Uterus (tissue), 3 donors: ENCODE measurements at regions not wholly inside any gene's neighbourhood (a gene's known extent, or its start where the extent isn't known, plus 50 kb on each side); places are given as distances from the start of the nearest gene placed in this dataset.
"Not testable (repeated sequence)": the region's sequence is repeated elsewhere in the genome, so short reads cannot be mapped to it uniquely, and the experiment has no call there.

ENCODE experiments used
- DNase-seq, 2 donors: peaks; one replicate each; pipeline ENCODE4 v3.0.0-alpha.2; 2019 to 2020
- H3K27ac ChIP-seq, 2 donors: fragments of 200-600 bp; sonication (generic); 1 replicate in 1 of 2; 2 replicates in 1 of 2; pipeline ENCODE4 v1.5.1; 2016 to 2018
- H3K27me3 ChIP-seq, 2 donors: fragments of 200-600 bp; sonication (generic); one replicate each; pipeline ENCODE4 v1.5.1; 2018 to 2019; ENCODE audit warnings: control low read depth in 1 of 2
- H3K36me3 ChIP-seq, 2 donors: fragments of 200-600 bp; sonication (generic); one replicate each; pipeline ENCODE4 v1.5.1; 2019; ENCODE audit warnings: control low read depth in 1 of 2
- H3K4me1 ChIP-seq, 2 donors: fragments of 200-600 bp; sonication (generic); one replicate each; pipeline ENCODE4 v1.5.1; 2018 to 2019; ENCODE audit warnings: control low read depth in 1 of 2
- H3K4me3 ChIP-seq, 2 donors: fragments of 200-600 bp; sonication (generic); 1 replicate in 1 of 2; 2 replicates in 1 of 2; pipeline ENCODE4 v1.5.1; 2018 to 2019; ENCODE audit warnings: mild to moderate bottlenecking in 1 of 2
- H3K9me3 ChIP-seq, 2 donors: fragments of 200-600 bp; sonication (generic); one replicate each; pipeline ENCODE4 v1.5.1; 2019; ENCODE audit warnings: control low read depth in 1 of 2
- POLR2A ChIP-seq, 2 donors: fragments of 450-650 bp; IDR thresholded peaks; one replicate each; pipeline ENCODE4 v1.6.1; 2016; ENCODE audit warnings: antibody characterized with exemption in 2 of 2, mild to moderate bottlenecking in 1 of 2, moderate library complexity in 1 of 2
- intact Hi-C: fragments of 100-400 bp; cut with DNase I; formaldehyde crosslinking; loops from one replicate; pipeline ENCODE4 v1.15.1; 2023; ENCODE audit warnings: low total_unique reads
- TF ChIP-seq, protein P1 (sequence below), 4 experiments: fragments of 200-600 bp in 2 of 4; fragments of 450-650 bp in 2 of 4; sonication (generic) in 2 of 4; IDR thresholded peaks; one replicate each; pipeline ENCODE4 v1.5.1; 2016 to 2019; ENCODE audit warnings: antibody characterized with exemption in 4 of 4, mild to moderate bottlenecking in 2 of 4, moderate library complexity in 1 of 4
- donor health status: DM: yes; HTN: yes; CAD: no.

- H3K4me3 ChIP-seq, result no peak overlapping the region
- no peak overlapping the region for H3K27ac ChIP-seq
- no peaks in the 10 kb centered on the region for H3K36me3 ChIP-seq
- TF ChIP-seq, protein P1, sequence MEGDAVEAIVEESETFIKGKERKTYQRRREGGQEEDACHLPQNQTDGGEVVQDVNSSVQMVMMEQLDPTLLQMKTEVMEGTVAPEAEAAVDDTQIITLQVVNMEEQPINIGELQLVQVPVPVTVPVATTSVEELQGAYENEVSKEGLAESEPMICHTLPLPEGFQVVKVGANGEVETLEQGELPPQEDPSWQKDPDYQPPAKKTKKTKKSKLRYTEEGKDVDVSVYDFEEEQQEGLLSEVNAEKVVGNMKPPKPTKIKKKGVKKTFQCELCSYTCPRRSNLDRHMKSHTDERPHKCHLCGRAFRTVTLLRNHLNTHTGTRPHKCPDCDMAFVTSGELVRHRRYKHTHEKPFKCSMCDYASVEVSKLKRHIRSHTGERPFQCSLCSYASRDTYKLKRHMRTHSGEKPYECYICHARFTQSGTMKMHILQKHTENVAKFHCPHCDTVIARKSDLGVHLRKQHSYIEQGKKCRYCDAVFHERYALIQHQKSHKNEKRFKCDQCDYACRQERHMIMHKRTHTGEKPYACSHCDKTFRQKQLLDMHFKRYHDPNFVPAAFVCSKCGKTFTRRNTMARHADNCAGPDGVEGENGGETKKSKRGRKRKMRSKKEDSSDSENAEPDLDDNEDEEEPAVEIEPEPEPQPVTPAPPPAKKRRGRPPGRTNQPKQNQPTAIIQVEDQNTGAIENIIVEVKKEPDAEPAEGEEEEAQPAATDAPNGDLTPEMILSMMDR (IDR thresholded peaks at IDR 0.05), result no peak
- TF ChIP-seq POLR2A (IDR thresholded peaks at IDR 0.05), result no peak
- no peaks in the 10 kb centered on the region for H3K27me3 ChIP-seq
- no peaks in the 10 kb centered on the region for H3K4me1 ChIP-seq
- H3K9me3 ChIP-seq, result no peaks in the 10 kb centered on the region
- no peak for DNase-seq
- intact Hi-C loops, result no loop called here
Measured at GRCh38 chr5:118397236-118397635, 591.1 kb downstream of the DTWD2 start.

- intact Hi-C loops, result no loop called here
- TF ChIP-seq POLR2A (IDR thresholded peaks at IDR 0.05), result no peak
- DNase-seq, result no peak
- no peak overlapping the region for H3K27ac ChIP-seq
- no peak overlapping the region for H3K4me3 ChIP-seq
- no peaks in the 10 kb centered on the region for H3K9me3 ChIP-seq
- no peaks in the 10 kb centered on the region for H3K27me3 ChIP-seq
- H3K4me1 ChIP-seq, result no peaks in the 10 kb centered on the region
- no peaks in the 10 kb centered on the region for H3K36me3 ChIP-seq
Measured at GRCh38 chr5:118392491-118392890, 595.9 kb downstream of the DTWD2 start.

DNA sequence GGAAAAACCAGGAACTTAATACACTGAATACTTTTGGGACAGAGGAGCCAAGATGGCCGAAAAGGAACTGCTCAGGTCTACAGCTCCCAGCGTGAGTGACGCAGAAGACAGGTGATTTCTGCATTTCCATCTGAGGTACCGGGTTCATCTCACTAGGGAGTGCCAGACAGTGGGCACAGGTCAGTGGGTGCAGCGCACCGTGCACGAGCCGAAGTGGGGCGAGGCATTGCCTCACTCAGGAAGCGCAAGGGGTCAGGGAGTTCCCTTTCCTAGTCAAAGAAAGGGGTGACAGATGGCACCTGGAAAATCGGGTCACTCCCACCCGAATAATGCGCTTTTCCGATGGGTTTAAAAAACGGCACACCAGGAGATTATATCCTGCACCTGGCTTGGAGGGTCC, 605.4 kb downstream of the DTWD2 start:
- H3K36me3 ChIP-seq, H3K27ac ChIP-seq, H3K4me1 ChIP-seq, H3K4me3 ChIP-seq, DNase-seq, intact Hi-C loops, H3K9me3 ChIP-seq, H3K27me3 ChIP-seq: not testable (repeated sequence)

DNA sequence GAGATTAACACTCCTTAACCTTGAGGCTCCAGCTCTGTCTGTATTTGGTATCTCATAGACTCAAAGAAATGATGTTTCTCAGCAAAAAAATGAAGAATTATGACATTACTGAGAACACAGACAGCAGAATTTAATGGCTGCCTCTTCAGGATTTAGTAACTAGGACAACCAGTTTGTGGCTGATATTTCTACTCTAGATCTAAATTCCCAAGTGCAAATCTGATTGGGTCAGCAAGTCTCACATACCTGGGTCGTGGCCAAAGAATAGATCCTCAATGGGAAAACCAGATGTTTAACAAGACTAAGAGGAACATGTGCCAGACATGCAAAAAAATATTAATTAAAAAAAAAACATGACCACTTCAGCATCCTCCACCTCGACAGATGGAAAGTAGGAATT, 608.9 kb downstream of the DTWD2 start:
- H3K27me3 ChIP-seq, result no peaks in the 10 kb centered on the region
- TF ChIP-seq, protein P1 (IDR thresholded peaks at IDR 0.05), result no peak
- TF ChIP-seq POLR2A (IDR thresholded peaks at IDR 0.05), result no peak
- H3K27ac ChIP-seq, result no peak overlapping the region
- H3K4me1 ChIP-seq, result no peaks in the 10 kb centered on the region
- no peaks in the 10 kb centered on the region for H3K9me3 ChIP-seq
- intact Hi-C loops, result no loop called here
- no peak for DNase-seq
- H3K36me3 ChIP-seq, result no peaks in the 10 kb centered on the region
- no peak overlapping the region for H3K4me3 ChIP-seq

GRCh38 chr5:118378959-118379358, 609.4 kb downstream of the DTWD2 start:
- no peak for TF ChIP-seq POLR2A (IDR thresholded peaks at IDR 0.05)
- TF ChIP-seq, protein P1 (IDR thresholded peaks at IDR 0.05), result no peak
- Histone ChIP-seq H3K4me1 (no peaks in the 10 kb centered on the region), H3K36me3 (no peaks in the 10 kb centered on the region), H3K27ac (no peak overlapping the region), H3K9me3 (no peaks in the 10 kb centered on the region), H3K4me3 (no peak overlapping the region), H3K27me3 (no peaks in the 10 kb centered on the region)
- intact Hi-C loops, result no loop called here
- DNase-seq, result no peak

DNA sequence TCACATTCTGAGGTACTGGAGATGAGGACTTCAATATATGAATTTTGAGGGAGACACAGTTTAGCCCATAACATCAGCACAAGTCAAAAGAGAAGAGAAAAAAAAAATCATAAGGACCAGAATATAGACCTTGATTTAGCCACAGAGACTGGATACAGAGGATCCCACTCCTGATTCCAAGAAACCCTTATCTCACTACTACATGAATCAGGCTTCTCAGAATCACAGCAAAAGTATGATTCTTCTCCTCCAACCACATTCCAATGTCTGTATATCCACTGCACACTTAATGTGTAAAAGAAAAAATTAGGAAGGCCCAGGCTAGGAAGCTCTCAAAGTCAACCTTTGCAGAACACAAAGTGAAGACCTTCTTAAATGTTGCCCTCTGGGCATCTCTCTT, 610.9 kb downstream of the DTWD2 start:
- intact Hi-C loops, result no loop called here
- no peaks in the 10 kb centered on the region for H3K27me3 ChIP-seq
- no peaks in the 10 kb centered on the region for H3K9me3 ChIP-seq
- no peak for DNase-seq
- TF ChIP-seq, protein P1 (IDR thresholded peaks at IDR 0.05), result no peak
- no peak for TF ChIP-seq POLR2A (IDR thresholded peaks at IDR 0.05)
- H3K4me1 ChIP-seq, result no peaks in the 10 kb centered on the region
- no peaks in the 10 kb centered on the region for H3K36me3 ChIP-seq
- no peak overlapping the region for H3K27ac ChIP-seq
- H3K4me3 ChIP-seq, result no peak overlapping the region
